OCI-LY1 (cell line): ENCODE measurements at regions not wholly inside any gene's neighbourhood (a gene's known extent, or its start where the extent isn't known, plus 50 kb on each side); places are given as distances from the start of the nearest gene placed in this dataset.

Experiments used
- CTCF ChIP-seq: fragments of 200-600 bp; sonication (generic), shearing (Covaris generic); IDR thresholded peaks from 2 replicates; pipeline ENCODE4 v1.5.1; 2017; ENCODE audit warnings: mild to moderate bottlenecking, antibody characterized with exemption, low read length, moderate library complexity, mixed read lengths
- EZH2 ChIP-seq: fragments of 200-600 bp; sonication (generic), shearing (Covaris generic); IDR thresholded peaks from 2 replicates; pipeline ENCODE4 v1.8.0; 2017; ENCODE audit warnings: borderline replicate concordance, mixed run types, mild to moderate bottlenecking, antibody characterized with exemption, low read length, moderate library complexity, mixed read lengths

DNA sequence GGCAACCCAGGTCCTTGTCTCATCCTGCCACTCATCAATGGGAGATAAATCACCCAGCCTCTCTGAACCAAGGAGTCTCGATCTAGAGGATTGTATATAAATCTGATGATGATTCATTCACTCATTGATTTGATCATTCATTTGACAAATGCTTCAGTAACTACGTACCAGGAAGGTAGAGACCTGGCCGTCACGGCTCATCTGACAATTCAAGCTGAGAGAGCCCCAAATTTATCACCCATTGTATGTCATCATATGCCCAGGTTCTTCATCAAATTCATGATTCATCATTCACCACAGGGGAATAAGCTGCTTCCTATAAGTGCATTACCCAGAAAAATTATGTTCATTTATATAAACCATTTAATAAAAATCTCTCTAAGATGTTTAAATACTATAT lies 116.9 kb downstream of the FAM161A start:
- TF ChIP-seq CTCF (no peak), EZH2 (no peak)
